Breast epithelium (tissue), 4 donors: ENCODE measurements at regions not wholly inside any gene's neighbourhood (a gene's known extent, or its start where the extent isn't known, plus 50 kb on each side); places are given as distances from the start of the nearest gene placed in this dataset.
"Not testable (repeated sequence)": the region's sequence is repeated elsewhere in the genome, so short reads cannot be mapped to it uniquely, and the experiment has no call there.

Experiments
- DNase-seq, 2 donors: peaks; one replicate each; pipeline ENCODE4 v3.0.0-alpha.2; 2019; ENCODE audit warnings: low spot score in 2 of 2
- H3K27ac ChIP-seq, 2 donors: fragments of 200-600 bp; sonication (generic) in 1 of 2; one replicate each; pipeline ENCODE4 v1.5.1; 2016 to 2019; ENCODE audit warnings: mild to moderate bottlenecking in 1 of 2
- H3K27me3 ChIP-seq, 2 donors: fragments of 200-600 bp; sonication (generic) in 1 of 2; one replicate each; pipeline versions ENCODE4 v1.5.1 to v1.6.0; 2017 to 2019; ENCODE audit warnings: control low read depth in 1 of 2, mild to moderate bottlenecking in 1 of 2
- H3K36me3 ChIP-seq: fragments of 200-600 bp; one replicate; pipeline ENCODE4 v1.5.1; 2019
- H3K4me1 ChIP-seq, 2 donors: fragments of 200-600 bp; sonication (generic); one replicate each; pipeline ENCODE4 v1.5.1; 2016 to 2019; ENCODE audit warnings: control low read depth in 1 of 2
- H3K4me3 ChIP-seq, 3 donors: fragments of 200-600 bp; sonication (generic); 1 replicate in 2 of 3; 2 replicates in 1 of 3; pipeline ENCODE4 v1.5.1; 2016 to 2019; ENCODE audit warnings: mild to moderate bottlenecking in 3 of 3, moderate library complexity in 2 of 3
- H3K9me3 ChIP-seq, 2 donors: fragments of 200-600 bp; sonication (generic) in 1 of 2; one replicate each; pipeline ENCODE4 v1.5.1; 2016 to 2019; ENCODE audit warnings: control low read depth in 1 of 2
- CTCF ChIP-seq, 3 donors: fragments of 450-650 bp; IDR thresholded peaks; one replicate each; pipeline ENCODE4 v1.5.1; 2016 to 2017; ENCODE audit warnings: antibody characterized with exemption in 3 of 3, mild to moderate bottlenecking in 3 of 3, moderate library complexity in 3 of 3
- POLR2A ChIP-seq: fragments of 450-650 bp; IDR thresholded peaks from one replicate; pipeline ENCODE4 v1.6.1; 2016; ENCODE audit warnings: antibody characterized with exemption, mild to moderate bottlenecking, moderate library complexity
- POLR2AphosphoS5 ChIP-seq, 3 donors: sonication (generic); formaldehyde crosslinking; IDR thresholded peaks; one replicate each; pipeline ENCODE4 v1.6.1; 2017; ENCODE audit warnings: antibody characterized with exemption in 3 of 3
- intact Hi-C: fragments of 100-400 bp; cut with DNase I; formaldehyde crosslinking; loops from one replicate; pipeline ENCODE4 v1.15.1; 2023; ENCODE audit warnings: low total_unique reads

GRCh38 chr7:67371429-67372305 lies 375.0 kb downstream of the TYW1 start:
- DNase-seq, result peak in 1 of 2 donors; percentile 32
- intact Hi-C loops, result no loop called here
- no peak for TF ChIP-seq POLR2A
- peak; percentile 51 to 79 (median 54) for TF ChIP-seq CTCF (IDR thresholded peaks at IDR 0.05)
- no peak for TF ChIP-seq POLR2AphosphoS5 (IDR thresholded peaks at IDR 0.05)
- Histone ChIP-seq H3K27me3 (peaks cover 0 to 21% of the 10 kb centered on the region in 2 donors), H3K4me1 (no peaks in the 10 kb centered on the region), H3K9me3 (peaks cover 6 to 15% of the 10 kb centered on the region in 2 donors), H3K4me3 (no peak overlapping the region), H3K27ac (no peak overlapping the region), H3K36me3 (no peaks in the 10 kb centered on the region)

- H3K9me3 ChIP-seq, DNase-seq, H3K27ac ChIP-seq, H3K36me3 ChIP-seq, H3K4me1 ChIP-seq, H3K4me3 ChIP-seq, intact Hi-C loops: not testable (repeated sequence)
- H3K27me3 ChIP-seq, result peaks cover 0 to 21% of the 10 kb centered on the region in 2 donors
Measured at GRCh38 chr7:67373389-67373788, 376.8 kb downstream of the TYW1 start.

- no peak for DNase-seq
- TF ChIP-seq POLR2AphosphoS5 (IDR thresholded peaks at IDR 0.05), result no peak
Measured at GRCh38 chr7:67375427-67375826, 378.8 kb downstream of the TYW1 start.

GRCh38 chr7:67377939-67378862 lies 381.6 kb downstream of the TYW1 start:
- Histone ChIP-seq H3K4me3 (no peak overlapping the region), H3K4me1 (no peaks in the 10 kb centered on the region), H3K9me3 (peaks cover 0 to 7% of the 10 kb centered on the region in 2 donors), H3K36me3 (no peaks in the 10 kb centered on the region), H3K27ac (no peak overlapping the region), H3K27me3 (no peaks in the 10 kb centered on the region)
- peak; percentile 50 to 75 (median 73) for TF ChIP-seq CTCF (IDR thresholded peaks at IDR 0.05)
- no peak for TF ChIP-seq POLR2AphosphoS5 (IDR thresholded peaks at IDR 0.05)
- TF ChIP-seq POLR2A, result no peak
- intact Hi-C loops, result no loop called here
- peak; percentile 59 to 70 for DNase-seq

More at GRCh38 chr7:67375427-67375826, 378.8 kb downstream of the TYW1 start:
- no peaks in the 10 kb centered on the region for H3K36me3 ChIP-seq
- no peaks in the 10 kb centered on the region for H3K4me1 ChIP-seq
- H3K27ac ChIP-seq, result no peak overlapping the region
- H3K4me3 ChIP-seq, result no peak overlapping the region
- peaks cover 0 to 7% of the 10 kb centered on the region in 2 donors for H3K9me3 ChIP-seq
- intact Hi-C loops, result no loop called here
- H3K27me3 ChIP-seq, result peaks cover 0 to 15% of the 10 kb centered on the region in 2 donors

GRCh38 chr7:67380326-67380725 lies 383.7 kb downstream of the TYW1 start:
- Histone ChIP-seq H3K27me3 (no peaks in the 10 kb centered on the region), H3K27ac (no peak overlapping the region), H3K36me3 (no peaks in the 10 kb centered on the region), H3K4me1 (no peaks in the 10 kb centered on the region), H3K9me3 (peaks cover 0 to 4% of the 10 kb centered on the region in 2 donors), H3K4me3 (no peak overlapping the region)
- TF ChIP-seq POLR2AphosphoS5 (IDR thresholded peaks at IDR 0.05) (no peak), CTCF (IDR thresholded peaks at IDR 0.05) (no peak), POLR2A (no peak)
- intact Hi-C loops, result no loop called here
- no peak for DNase-seq

GRCh38 chr7:67380858-67381257 lies 384.2 kb downstream of the TYW1 start:
- Histone ChIP-seq H3K27ac (no peak overlapping the region), H3K36me3 (no peaks in the 10 kb centered on the region), H3K4me1 (no peaks in the 10 kb centered on the region), H3K9me3 (no peaks in the 10 kb centered on the region), H3K27me3 (no peaks in the 10 kb centered on the region), H3K4me3 (no peak overlapping the region)
- DNase-seq, result no peak
- TF ChIP-seq POLR2A, result no peak
- TF ChIP-seq CTCF (IDR thresholded peaks at IDR 0.05), result no peak
- TF ChIP-seq POLR2AphosphoS5 (IDR thresholded peaks at IDR 0.05), result no peak
- intact Hi-C loops, result no loop called here
